OCI-LY7 (cell line): ENCODE measurements at regions not wholly inside any gene's neighbourhood (a gene's known extent, or its start where the extent isn't known, plus 50 kb on each side); places are given as distances from the start of the nearest gene placed in this dataset.

Experiments
- BruUV-seq: library from RNA; stranded (reverse); fragments of 400-500 nt; replicated peaks from 2 replicates; lab custom pipeline; 2021; lab: Mats Ljungman, UMichigan
- CTCF ChIA-PET: fragments of 300-600 bp; sonication (Branson Sonifier 250); formaldehyde crosslinking; loops from one replicate; lab custom pipeline; 2022; ENCODE audit warnings: antibody characterized with exemption; ENCODE audit not compliant: unreplicated experiment; lab: Charles Lee
- POLR2A ChIA-PET: fragments of 300-600 bp; sonication (Branson Sonifier 250); formaldehyde crosslinking; loops from one replicate; lab custom pipeline; 2022; ENCODE audit warnings: antibody characterized with exemption; lab: Charles Lee
- DNase-seq: peaks from one replicate; pipeline ENCODE4 v3.0.0-alpha.2; 2015; ENCODE audit warnings: low spot score
- H2AFZ ChIP-seq: fragments of 200-600 bp; sonication (generic), shearing (Covaris generic); 2 replicates; pipeline ENCODE4 v1.6.1; 2014; ENCODE audit warnings: mild to moderate bottlenecking, antibody characterized with exemption, low read length, moderate library complexity
- H3K27ac ChIP-seq: fragments of 200-600 bp; sonication (generic); 2 replicates; pipeline ENCODE4 v1.5.1; 2014; ENCODE audit warnings: mixed run types, low read depth, mild to moderate bottlenecking, moderate library complexity, low read length, inconsistent platforms; ENCODE audit not compliant: poor library complexity, severe bottlenecking
- H3K36me3 ChIP-seq: fragments of 200-600 bp; sonication (generic); 2 replicates; pipeline ENCODE4 v1.6.1; 2014; ENCODE audit warnings: mild to moderate bottlenecking, antibody characterized with exemption, low read length, moderate library complexity, mixed read lengths; ENCODE audit not compliant: insufficient read depth
- H3K4me1 ChIP-seq: fragments of 200-600 bp; sonication (generic); 2 replicates; pipeline ENCODE4 v1.5.1; 2014; ENCODE audit warnings: mild to moderate bottlenecking, low read length; ENCODE audit not compliant: insufficient read depth, poor library complexity, severe bottlenecking
- H3K4me2 ChIP-seq: fragments of 200-600 bp; sonication (generic); 2 replicates; pipeline ENCODE4 v1.6.1; 2014; ENCODE audit warnings: mild to moderate bottlenecking, low read length
- H3K4me3 ChIP-seq: fragments of 200-600 bp; sonication (generic); 2 replicates; pipeline ENCODE4 v1.5.1; 2014; ENCODE audit warnings: mild to moderate bottlenecking, low read depth, low read length; ENCODE audit not compliant: poor library complexity, severe bottlenecking
- H3K79me2 ChIP-seq: fragments of 200-600 bp; sonication (generic); 2 replicates; pipeline ENCODE4 v1.6.1; 2016; ENCODE audit warnings: low read depth, mild to moderate bottlenecking, low read length, moderate library complexity, mixed read lengths; ENCODE audit not compliant: insufficient read depth
- H3K9me2 ChIP-seq: fragments of 200-600 bp; sonication (generic); 2 replicates; pipeline ENCODE4 v1.6.1; 2016; ENCODE audit warnings: mild to moderate bottlenecking, low read length, mixed read lengths; ENCODE audit not compliant: insufficient read depth
- H3K9me3 ChIP-seq: fragments of 200-600 bp; sonication (generic); 2 replicates; pipeline ENCODE4 v1.6.1; 2014; ENCODE audit warnings: mild to moderate bottlenecking, mixed run types, low read length, mixed read lengths
- H4K20me1 ChIP-seq: fragments of 200-600 bp; sonication (generic); 2 replicates; pipeline ENCODE4 v1.6.1; 2014; ENCODE audit warnings: mild to moderate bottlenecking, antibody characterized with exemption, low read length, moderate library complexity, mixed read lengths; ENCODE audit not compliant: insufficient read depth
- EZH2phosphoT487 ChIP-seq: fragments of 200-600 bp; sonication (generic); IDR thresholded peaks from 2 replicates; pipeline ENCODE4 v1.6.1; 2018; ENCODE audit warnings: low read depth, borderline replicate concordance, mild to moderate bottlenecking, mixed run types, antibody characterized with exemption, low read length, moderate library complexity, mixed read lengths
- intact Hi-C: fragments of 100-400 bp; cut with micrococcal nuclease; formaldehyde crosslinking; loops from one replicate; pipeline ENCODE4 v1.10.0; 2022; ENCODE audit not compliant: unreplicated experiment
- TF ChIP-seq, protein P1 (sequence below): fragments of 200-600 bp; sonication (generic); conservative IDR thresholded peaks from 2 replicates; pipeline ENCODE4 v1.5.1; 2014; ENCODE audit warnings: mild to moderate bottlenecking, antibody characterized with exemption, low read length, moderate library complexity, mixed read lengths

DNA sequence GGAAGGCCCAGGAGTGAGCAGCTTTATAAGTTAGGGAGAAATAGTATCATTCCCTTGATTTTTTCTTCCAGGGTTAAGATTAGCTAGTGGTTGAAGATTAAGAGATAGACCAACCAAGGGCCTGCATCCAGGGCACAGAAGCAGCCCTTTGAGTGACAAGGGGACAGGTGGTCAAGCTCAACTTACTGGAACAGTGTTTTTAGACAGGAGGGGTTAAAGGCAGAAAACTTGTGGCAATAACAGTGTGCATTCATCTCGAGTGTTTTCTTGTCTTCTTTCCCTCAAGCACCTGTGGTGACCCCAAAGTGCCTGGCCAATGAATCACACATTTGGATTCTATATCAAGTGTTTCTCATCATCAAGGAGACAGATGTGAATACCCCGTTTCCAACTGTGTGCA lies 267.5 kb downstream of the PDCD6IP start:
- DNase-seq = no peak
- intact Hi-C loops = no loop called here
- peak overlapping the region; percentile 74; the same call in 1 of the 2 replicates for H2AFZ ChIP-seq
- H3K9me3 ChIP-seq = no peaks in the 10 kb centered on the region; the same call in 1 of the 2 replicates
- no peaks in the 10 kb centered on the region for H3K9me2 ChIP-seq
- no TSS peak for BruUV-seq
- TF ChIP-seq, protein P1, sequence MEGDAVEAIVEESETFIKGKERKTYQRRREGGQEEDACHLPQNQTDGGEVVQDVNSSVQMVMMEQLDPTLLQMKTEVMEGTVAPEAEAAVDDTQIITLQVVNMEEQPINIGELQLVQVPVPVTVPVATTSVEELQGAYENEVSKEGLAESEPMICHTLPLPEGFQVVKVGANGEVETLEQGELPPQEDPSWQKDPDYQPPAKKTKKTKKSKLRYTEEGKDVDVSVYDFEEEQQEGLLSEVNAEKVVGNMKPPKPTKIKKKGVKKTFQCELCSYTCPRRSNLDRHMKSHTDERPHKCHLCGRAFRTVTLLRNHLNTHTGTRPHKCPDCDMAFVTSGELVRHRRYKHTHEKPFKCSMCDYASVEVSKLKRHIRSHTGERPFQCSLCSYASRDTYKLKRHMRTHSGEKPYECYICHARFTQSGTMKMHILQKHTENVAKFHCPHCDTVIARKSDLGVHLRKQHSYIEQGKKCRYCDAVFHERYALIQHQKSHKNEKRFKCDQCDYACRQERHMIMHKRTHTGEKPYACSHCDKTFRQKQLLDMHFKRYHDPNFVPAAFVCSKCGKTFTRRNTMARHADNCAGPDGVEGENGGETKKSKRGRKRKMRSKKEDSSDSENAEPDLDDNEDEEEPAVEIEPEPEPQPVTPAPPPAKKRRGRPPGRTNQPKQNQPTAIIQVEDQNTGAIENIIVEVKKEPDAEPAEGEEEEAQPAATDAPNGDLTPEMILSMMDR = no peak
- TF ChIP-seq EZH2phosphoT487 = no peak
- H3K4me2 ChIP-seq = no peak overlapping the region
- no peaks in the 10 kb centered on the region for H3K36me3 ChIP-seq
- H3K4me1 ChIP-seq = no peaks in the 10 kb centered on the region
- POLR2A ChIA-PET = interaction anchor here (0.6 kb wide), 1 partner anchor 108 kb away, joined by 4 read pairs; no protein-coding TSS in a partner anchor
- CTCF ChIA-PET = no interaction called here
- H4K20me1 ChIP-seq = no peaks in the 10 kb centered on the region
- H3K79me2 ChIP-seq = no peaks in the 10 kb centered on the region
- H3K4me3 ChIP-seq = no peak overlapping the region
- H3K27ac ChIP-seq = no peak overlapping the region

DNA sequence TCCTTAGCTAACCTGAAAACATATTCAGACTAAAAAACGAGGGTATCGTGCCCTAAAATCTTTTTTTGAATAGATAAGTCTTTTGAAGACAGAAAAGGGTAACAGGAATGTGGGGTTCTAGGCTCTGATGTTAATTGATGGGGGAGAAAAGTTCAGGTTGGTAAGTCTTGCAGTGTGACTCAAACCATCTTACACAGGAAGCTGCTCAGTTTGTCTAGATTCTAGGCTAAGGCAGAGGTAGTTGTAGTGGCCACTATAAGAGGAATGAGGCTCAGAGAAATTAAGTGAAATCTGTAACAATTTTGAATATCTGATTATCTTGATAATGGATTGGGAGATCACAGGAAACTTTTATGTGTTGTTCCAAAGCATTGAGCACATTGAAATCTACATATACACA lies 267.9 kb downstream of the PDCD6IP start:
- Histone ChIP-seq H3K4me1 (peaks cover 4% of the 10 kb centered on the region), H2AFZ (peak overlapping the region; percentile 74), H3K79me2 (no peaks in the 10 kb centered on the region), H3K27ac (no peak overlapping the region), H3K36me3 (no peaks in the 10 kb centered on the region), H3K4me2 (no peak overlapping the region), H3K4me3 (no peak overlapping the region), H4K20me1 (no peaks in the 10 kb centered on the region), H3K9me2 (no peaks in the 10 kb centered on the region), H3K9me3 (no peaks in the 10 kb centered on the region; the same call in 1 of the 2 replicates)
- no TSS peak for BruUV-seq
- ChIA-PET CTCF (no interaction called here), POLR2A (interaction anchor here (0.6 kb wide), 1 partner anchor 108 kb away, joined by 4 read pairs; no protein-coding TSS in a partner anchor)
- TF ChIP-seq EZH2phosphoT487 = no peak
- TF ChIP-seq, protein P1 = no peak
- intact Hi-C loops = no loop called here
- no peak for DNase-seq

DNA sequence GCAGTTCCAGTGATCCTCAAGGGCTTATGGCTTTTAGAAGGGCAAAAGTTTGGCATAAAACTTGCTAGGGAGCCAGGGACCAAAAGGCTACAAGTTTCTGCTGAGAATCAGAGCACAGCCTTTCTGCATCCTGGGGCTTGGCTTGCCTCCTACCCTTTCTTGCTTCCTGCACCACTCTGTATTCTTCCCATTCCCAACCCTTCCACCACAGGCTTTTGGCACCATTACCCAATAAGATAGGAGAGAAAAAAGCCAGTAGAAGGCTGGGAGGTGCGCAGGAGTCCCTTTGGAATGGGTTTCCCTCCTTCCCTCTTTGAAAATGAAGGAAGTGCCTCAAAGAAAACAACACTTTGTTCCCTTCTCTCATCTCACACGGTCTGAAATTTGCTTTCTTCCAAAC lies 268.6 kb downstream of the PDCD6IP start:
- Histone ChIP-seq H3K4me3 (no peak overlapping the region), H3K36me3 (no peaks in the 10 kb centered on the region), H3K79me2 (no peaks in the 10 kb centered on the region), H4K20me1 (no peaks in the 10 kb centered on the region), H3K4me1 (peaks cover 11% of the 10 kb centered on the region), H3K4me2 (no peak overlapping the region), H3K9me2 (no peaks in the 10 kb centered on the region), H3K9me3 (no peaks in the 10 kb centered on the region; the same call in 1 of the 2 replicates), H3K27ac (no peak overlapping the region), H2AFZ (peak overlapping the region; percentile 74)
- POLR2A ChIA-PET = no interaction called here
- DNase-seq = no peak
- TF ChIP-seq, protein P1 = no peak
- no peak for TF ChIP-seq EZH2phosphoT487
- no TSS peak for BruUV-seq
- intact Hi-C loops = no loop called here
- CTCF ChIA-PET = no interaction called here
